Spleen (tissue), 7 donors: ENCODE measurements at regions not wholly inside any gene's neighbourhood (a gene's known extent, or its start where the extent isn't known, plus 50 kb on each side); places are given as distances from the start of the nearest gene placed in this dataset.

Source experiments
- POLR2A ChIP-seq, 3 donors: fragments of 450-650 bp; IDR thresholded peaks; one replicate each; pipeline ENCODE4 v1.5.1; 2017; ENCODE audit warnings: antibody characterized with exemption in 3 of 3, mild to moderate bottlenecking in 1 of 3
- TF ChIP-seq, protein P1 (sequence below), 11 experiments: fragments of 200-600 bp in 7 of 11; fragments of 450-650 bp in 4 of 11; sonication (generic) in 4 of 11; IDR thresholded peaks in 8 of 11; conservative IDR thresholded peaks in 3 of 11; 1 replicate in 7 of 11; 2 replicates in 4 of 11; pipeline versions ENCODE4 v1.4.0 to v1.8.0; 2016 to 2021; ENCODE audit warnings: antibody characterized with exemption in 11 of 11, inconsistent platforms in 4 of 11, mild to moderate bottlenecking in 1 of 11
- donor health status: DM: no; HTN: no; CAD: no; lungs with moderate emphysema.
- donor health status: DM: no; HTN: no; CAD: no.
- donor health status: DM: no; HTN: no; CAD: no.

DNA sequence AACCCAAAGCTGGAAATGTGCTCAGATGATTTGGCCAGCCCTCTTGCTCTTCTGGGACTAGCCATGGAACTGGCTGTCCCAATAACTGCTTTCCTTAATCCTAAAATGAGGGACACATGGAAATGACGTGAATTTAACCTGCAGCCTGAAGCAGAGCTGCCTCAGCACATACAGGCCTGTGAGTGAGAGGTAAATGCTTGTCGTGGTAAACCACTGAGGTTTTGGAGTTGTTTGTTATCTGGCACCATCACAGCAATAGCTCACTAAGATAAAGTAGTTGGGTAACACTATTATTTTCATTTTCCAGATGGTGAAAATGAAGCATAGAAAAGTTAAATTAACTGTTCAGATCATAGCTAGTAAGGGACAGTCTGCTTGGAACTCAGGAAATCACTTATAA is 333.4 kb upstream of the CHD6 start:
- TF ChIP-seq, protein P1, sequence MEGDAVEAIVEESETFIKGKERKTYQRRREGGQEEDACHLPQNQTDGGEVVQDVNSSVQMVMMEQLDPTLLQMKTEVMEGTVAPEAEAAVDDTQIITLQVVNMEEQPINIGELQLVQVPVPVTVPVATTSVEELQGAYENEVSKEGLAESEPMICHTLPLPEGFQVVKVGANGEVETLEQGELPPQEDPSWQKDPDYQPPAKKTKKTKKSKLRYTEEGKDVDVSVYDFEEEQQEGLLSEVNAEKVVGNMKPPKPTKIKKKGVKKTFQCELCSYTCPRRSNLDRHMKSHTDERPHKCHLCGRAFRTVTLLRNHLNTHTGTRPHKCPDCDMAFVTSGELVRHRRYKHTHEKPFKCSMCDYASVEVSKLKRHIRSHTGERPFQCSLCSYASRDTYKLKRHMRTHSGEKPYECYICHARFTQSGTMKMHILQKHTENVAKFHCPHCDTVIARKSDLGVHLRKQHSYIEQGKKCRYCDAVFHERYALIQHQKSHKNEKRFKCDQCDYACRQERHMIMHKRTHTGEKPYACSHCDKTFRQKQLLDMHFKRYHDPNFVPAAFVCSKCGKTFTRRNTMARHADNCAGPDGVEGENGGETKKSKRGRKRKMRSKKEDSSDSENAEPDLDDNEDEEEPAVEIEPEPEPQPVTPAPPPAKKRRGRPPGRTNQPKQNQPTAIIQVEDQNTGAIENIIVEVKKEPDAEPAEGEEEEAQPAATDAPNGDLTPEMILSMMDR (IDR thresholded peaks at IDR 0.05 in 8 of 11, conservative IDR thresholded peaks at IDR 0.05 in 3 of 11), result no peak
- no peak for TF ChIP-seq POLR2A (IDR thresholded peaks at IDR 0.05)
